ENCODE measurements at regions not wholly inside any gene's neighbourhood (a gene's known extent, or its start where the extent isn't known, plus 50 kb on each side); places are given as distances from the start of the nearest gene placed in this dataset.
A peak's percentile ranks its signal among the peaks of the same experiment; 100 is the strongest.
"Not testable (repeated sequence)": the region's sequence is repeated elsewhere in the genome, so short reads cannot be mapped to it uniquely, and the experiment has no call there.

DNA sequence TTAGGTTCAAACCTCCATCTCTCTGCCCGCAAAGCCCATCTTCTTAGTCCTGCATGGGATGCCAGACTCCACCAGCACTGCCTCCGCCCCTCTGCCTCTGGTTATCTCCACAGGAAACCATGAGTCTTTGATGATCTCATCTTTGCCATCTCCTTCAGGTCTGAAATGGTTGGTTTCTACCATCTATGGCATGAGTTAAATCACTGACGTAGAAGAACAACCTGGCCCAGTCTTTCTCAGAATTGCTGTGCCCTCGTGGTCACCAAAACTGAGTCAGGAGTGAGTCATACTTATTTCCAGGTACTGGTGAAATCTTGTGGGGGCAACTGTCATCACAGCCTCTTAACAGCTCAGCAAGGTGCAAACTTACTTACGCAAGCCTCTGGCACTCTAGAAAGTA, 468.7 kb upstream of the C16orf82 start:
- DNase-seq = peak; percentile 49 to 72

- DNase-seq = no peak
These were observed 467.5 kb upstream of the C16orf82 start for GRCh38 chr16:26598998-26599784.

DNA sequence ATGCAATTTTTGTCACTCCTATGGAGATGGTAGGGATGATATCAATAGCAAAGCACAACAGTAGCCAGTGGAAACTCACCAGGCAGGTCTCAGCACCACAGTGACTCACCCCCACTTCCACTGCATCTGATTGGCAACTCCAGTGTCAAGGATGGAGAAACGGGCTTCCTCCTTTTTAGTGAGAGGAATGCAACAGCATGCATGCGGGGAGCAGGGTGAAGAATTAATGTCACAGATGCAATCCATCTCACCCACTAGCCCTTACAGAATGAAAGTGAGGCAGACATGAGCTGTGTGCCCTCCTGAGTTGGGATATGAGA, 467.0 kb upstream of the C16orf82 start:
- no peak for DNase-seq

GRCh38 chr16:26601335-26601734, 465.4 kb upstream of the C16orf82 start:
- DNase-seq = no peak

- no peak for DNase-seq
These were observed 461.0 kb upstream of the C16orf82 start for GRCh38 chr16:26605626-26606271.

GRCh38 chr16:26606381-26607150, 460.2 kb upstream of the C16orf82 start:
- DNase-seq = no peak

DNA sequence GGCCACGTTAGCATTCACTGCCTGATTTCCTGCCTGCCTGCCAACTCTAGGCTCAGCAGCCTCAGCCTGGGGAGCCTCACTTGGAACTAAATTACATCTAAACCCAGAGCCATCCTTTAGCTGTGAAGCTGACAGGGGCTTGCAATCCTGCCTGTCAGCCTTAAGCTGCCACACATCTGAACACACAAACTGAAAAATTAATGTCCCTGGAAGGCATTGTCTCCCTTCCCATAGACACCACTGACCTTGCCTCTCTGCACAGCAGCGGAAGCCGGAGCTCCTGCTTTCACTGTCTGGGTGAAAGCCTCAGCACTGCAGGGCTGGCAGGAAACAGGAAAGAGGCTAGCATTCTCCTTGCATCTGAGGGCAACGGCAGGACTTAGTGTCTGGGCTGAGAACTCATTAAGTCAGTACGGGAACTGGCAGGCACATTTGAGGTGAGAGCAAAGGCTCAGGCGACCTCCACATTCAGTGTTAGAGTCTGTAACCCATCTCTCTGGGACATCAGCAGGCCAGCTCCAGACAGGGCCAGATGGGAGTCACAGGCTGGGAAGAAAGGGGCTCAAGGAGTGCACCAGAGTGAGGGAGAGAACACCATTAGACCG, 452.4 kb upstream of the C16orf82 start:
- no peak for DNase-seq

GRCh38 chr16:26623442-26623841, 443.3 kb upstream of the C16orf82 start:
- no peak for DNase-seq

DNA sequence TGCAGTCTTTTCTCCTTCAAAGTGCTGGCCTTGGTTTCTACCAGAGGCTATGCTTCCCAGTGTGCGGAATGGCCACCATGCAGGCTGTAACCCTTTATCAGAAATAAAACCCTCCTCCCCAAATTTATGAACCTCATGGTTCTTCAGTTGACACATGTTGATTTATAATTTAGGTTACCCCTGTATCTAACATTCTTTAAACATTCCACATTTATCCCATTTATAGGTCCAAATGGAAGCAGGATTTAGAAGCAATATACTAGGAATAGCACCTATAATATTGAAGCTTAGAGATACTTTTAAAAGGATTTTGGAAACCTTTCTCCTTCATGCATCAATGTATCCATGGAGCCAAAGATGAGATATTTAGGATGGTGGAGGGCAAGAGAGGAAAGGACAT, 438.8 kb upstream of the C16orf82 start:
- DNase-seq = no peak

GRCh38 chr16:26631365-26631764, 435.4 kb upstream of the C16orf82 start:
- DNase-seq = not testable (repeated sequence)

- no peak for DNase-seq
These were observed 424.6 kb upstream of the C16orf82 start for GRCh38 chr16:26642047-26642664.

- DNase-seq = no peak
These were observed 423.2 kb upstream of the C16orf82 start for GRCh38 chr16:26643519-26643918.

GRCh38 chr16:26644912-26645543, 421.7 kb upstream of the C16orf82 start:
- no peak for DNase-seq

DNA sequence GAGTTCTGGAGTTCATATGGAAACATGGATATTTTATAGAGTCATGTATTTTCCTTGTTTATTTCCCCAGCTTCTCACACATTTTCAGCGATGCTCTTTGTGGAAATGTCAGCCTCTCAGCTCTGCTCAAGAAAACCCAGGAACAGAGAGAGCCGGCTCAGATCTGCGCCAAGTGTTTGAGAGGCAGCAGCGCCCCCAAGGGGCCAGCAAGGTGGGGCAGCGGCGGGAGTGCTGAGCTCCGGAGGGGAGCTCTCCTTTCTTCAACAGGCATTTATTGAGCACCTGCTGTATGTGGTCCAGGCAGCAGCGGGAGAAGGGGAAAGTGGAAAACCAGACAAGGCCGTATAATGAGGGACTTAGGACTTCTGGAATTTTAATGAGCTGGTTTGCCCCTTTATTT, 421.1 kb upstream of the C16orf82 start:
- peak; percentile 30 to 50 for DNase-seq

DNA sequence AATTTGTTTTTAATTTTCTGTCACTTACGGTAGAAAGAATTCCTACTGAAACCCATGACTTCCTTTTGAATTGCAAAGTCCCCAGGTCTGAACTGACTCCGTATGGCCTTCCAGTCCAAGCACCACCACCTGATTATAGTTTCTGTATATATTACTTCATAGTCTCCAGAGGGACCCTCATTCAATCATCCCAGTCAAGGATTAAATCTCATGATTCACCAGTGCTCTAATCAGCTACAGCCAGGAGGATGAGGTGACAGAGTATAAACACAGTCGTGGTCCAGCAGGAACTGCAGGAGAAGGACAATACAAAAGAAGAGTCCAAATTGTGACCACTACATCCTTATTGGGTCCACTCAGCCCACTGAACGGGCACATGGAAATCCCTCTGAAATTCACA, 418.9 kb upstream of the C16orf82 start:
- no peak for DNase-seq

GRCh38 chr16:26648851-26649250, 417.9 kb upstream of the C16orf82 start:
- no peak for DNase-seq

GRCh38 chr16:26649381-26650045, 417.2 kb upstream of the C16orf82 start:
- no peak for DNase-seq

DNA sequence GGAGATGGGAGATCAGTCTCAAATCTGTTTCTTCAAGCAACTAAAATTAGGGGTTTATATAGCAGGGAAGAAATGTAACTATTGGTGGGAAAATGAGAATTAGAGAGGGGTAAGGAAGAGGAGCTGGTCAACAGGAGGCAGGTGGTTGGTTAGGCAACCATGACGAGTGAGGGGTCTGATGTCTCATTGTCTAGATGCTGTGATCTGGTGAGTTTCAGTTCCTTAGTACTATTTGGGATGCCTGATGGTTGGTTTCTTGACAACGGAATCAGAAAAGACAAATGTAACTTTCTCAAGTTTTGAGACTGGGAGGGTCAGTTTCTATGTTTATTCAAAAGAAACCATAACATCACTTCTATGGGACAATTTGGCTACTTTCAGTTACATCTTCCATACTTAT, 415.3 kb upstream of the C16orf82 start:
- no peak for DNase-seq

GRCh38 chr16:26651884-26652283, 414.8 kb upstream of the C16orf82 start:
- no peak for DNase-seq

- no peak for DNase-seq
These were observed 408.2 kb upstream of the C16orf82 start for GRCh38 chr16:26658486-26658885.

- no peak for DNase-seq
These were observed 407.8 kb upstream of the C16orf82 start for GRCh38 chr16:26658915-26659314.

DNA sequence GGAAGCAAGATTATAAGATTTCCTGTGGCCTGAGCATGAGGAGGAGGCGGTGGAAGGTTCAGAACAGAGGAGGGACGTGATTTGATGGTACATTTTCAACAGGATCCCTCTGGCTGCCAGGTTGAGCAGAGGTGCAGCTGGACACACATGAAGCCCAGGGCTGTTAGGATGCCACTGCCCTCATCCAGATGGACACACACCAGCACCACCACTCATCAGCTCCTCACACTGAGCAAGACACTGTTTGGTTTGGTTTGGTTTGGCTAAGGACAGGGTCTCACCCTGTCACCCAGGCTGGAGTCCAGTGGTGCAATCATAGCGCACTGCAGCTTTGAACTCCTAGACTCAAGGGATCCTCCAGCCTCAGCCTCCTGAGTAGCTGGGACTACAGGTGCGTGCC, 402.6 kb upstream of the C16orf82 start:
- no peak for DNase-seq
